Brain microvascular endothelial cell (primary cell): ENCODE measurements at regions not wholly inside any gene's neighbourhood (a gene's known extent, or its start where the extent isn't known, plus 50 kb on each side); places are given as distances from the start of the nearest gene placed in this dataset.

Experiments used
- DNase-seq: peaks from one replicate; pipeline ENCODE4 v3.0.0-alpha.2; 2020
- H3K27ac ChIP-seq: fragments of 250-450 bp; sonication (Bioruptor Pico); 2 replicates; pipeline ENCODE4 v1.5.1; 2020; ENCODE audit warnings: mild to moderate bottlenecking, moderate library complexity
- H3K27me3 ChIP-seq: fragments of 250-450 bp; sonication (Bioruptor Pico); replicated peaks from 2 replicates; pipeline ENCODE4 v1.5.1; 2020; ENCODE audit warnings: mild to moderate bottlenecking
- H3K36me3 ChIP-seq: fragments of 250-450 bp; sonication (Bioruptor Pico); replicated peaks from 2 replicates; pipeline ENCODE4 v1.5.1; 2020; ENCODE audit warnings: mild to moderate bottlenecking
- H3K4me3 ChIP-seq: 2 replicates; pipeline ENCODE4 v1.5.1; 2011; ENCODE audit warnings: low read depth, mild to moderate bottlenecking, control low read depth, low read length, moderate library complexity
- in situ Hi-C: cut with HindIII; loops from 2 replicates; pipeline ENCODE4 v1.10.0; 2017; ENCODE audit warnings: low sequenced_read_pairs, low pct_ligation_motif_present
- TF ChIP-seq, protein P1 (sequence below): IDR thresholded peaks from 2 replicates; pipeline ENCODE4 v1.5.1; 2011; ENCODE audit warnings: low read depth, mild to moderate bottlenecking, moderate library complexity, low read length, control low read depth, inconsistent platforms; ENCODE audit errors: missing control alignments

DNA sequence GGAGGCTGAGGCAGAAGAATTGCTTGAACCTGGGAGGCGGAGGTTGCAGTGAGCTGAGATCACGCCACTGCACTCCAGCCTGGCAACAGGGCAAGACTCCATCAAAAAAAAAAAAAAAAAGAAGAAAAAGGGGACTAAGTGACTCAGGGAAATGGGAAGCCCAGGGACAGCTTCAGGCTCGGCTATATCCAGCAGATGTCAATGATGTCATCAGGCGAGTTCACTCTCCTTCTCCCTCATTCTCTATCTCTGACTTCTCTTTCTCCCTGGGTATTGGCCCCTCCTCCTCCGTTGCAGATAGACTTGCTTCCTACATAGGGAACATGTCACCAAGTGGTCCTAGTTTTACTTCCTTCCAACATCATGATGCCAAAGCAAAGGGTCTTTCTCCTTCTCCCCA, 316.8 kb downstream of the TFAP2C start:
- Histone ChIP-seq H3K27me3 (peaks cover 7% of the 10 kb centered on the region), H3K4me3 (no peak overlapping the region), H3K36me3 (no peaks in the 10 kb centered on the region), H3K27ac (no peak overlapping the region)
- DNase-seq = no peak
- TF ChIP-seq, protein P1, sequence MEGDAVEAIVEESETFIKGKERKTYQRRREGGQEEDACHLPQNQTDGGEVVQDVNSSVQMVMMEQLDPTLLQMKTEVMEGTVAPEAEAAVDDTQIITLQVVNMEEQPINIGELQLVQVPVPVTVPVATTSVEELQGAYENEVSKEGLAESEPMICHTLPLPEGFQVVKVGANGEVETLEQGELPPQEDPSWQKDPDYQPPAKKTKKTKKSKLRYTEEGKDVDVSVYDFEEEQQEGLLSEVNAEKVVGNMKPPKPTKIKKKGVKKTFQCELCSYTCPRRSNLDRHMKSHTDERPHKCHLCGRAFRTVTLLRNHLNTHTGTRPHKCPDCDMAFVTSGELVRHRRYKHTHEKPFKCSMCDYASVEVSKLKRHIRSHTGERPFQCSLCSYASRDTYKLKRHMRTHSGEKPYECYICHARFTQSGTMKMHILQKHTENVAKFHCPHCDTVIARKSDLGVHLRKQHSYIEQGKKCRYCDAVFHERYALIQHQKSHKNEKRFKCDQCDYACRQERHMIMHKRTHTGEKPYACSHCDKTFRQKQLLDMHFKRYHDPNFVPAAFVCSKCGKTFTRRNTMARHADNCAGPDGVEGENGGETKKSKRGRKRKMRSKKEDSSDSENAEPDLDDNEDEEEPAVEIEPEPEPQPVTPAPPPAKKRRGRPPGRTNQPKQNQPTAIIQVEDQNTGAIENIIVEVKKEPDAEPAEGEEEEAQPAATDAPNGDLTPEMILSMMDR = no peak
- in situ Hi-C loops = no loop called here

- TF ChIP-seq, protein P1 = no peak
- no peak for DNase-seq
- in situ Hi-C loops = no loop called here
These were observed 317.1 kb downstream of the BMP7 start for GRCh38 chr20:56949318-56949717.

GRCh38 chr20:56952258-56953047, 314.0 kb downstream of the BMP7 start:
- no peak overlapping the region for H3K4me3 ChIP-seq
- no peaks in the 10 kb centered on the region for H3K36me3 ChIP-seq
- peaks cover 8% of the 10 kb centered on the region for H3K27me3 ChIP-seq
- H3K27ac ChIP-seq = no peak overlapping the region
- in situ Hi-C loops = no loop called here
- DNase-seq = no peak
- TF ChIP-seq, protein P1 = no peak

More at GRCh38 chr20:56949318-56949717, 317.1 kb downstream of the BMP7 start:
- H3K4me3 ChIP-seq = no peak overlapping the region
- H3K27ac ChIP-seq = no peak overlapping the region
- peaks cover 14% of the 10 kb centered on the region for H3K27me3 ChIP-seq
- H3K36me3 ChIP-seq = no peaks in the 10 kb centered on the region

DNA sequence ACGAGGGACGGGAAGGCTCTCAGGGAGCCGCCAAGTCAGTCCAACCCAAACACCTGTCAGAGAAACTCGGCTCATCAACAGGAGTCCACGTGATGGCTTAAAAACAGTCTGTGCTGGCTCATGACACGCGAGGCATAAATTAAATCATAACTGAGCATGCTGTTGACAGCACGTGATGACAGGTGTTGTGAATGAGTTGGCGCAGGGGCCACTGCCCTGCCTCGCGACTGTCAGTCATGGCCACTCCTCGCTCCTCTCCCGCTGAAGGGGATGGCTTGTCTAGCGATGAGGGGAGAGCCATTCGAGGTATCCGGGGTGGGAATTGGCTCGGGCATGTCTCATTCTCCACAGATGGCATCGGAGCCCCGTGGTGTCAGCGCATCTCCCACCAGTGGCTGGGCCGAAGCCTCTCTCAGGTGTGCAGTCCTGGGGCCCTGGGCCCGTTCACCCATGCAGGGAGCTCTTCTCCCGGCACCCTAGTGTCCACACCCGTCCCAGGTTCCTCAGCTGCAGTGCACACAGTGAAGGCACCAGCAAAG, 313.3 kb downstream of the BMP7 start:
- no peak overlapping the region for H3K4me3 ChIP-seq
- TF ChIP-seq, protein P1 = no peak
- DNase-seq = no peak
- H3K27ac ChIP-seq = no peak overlapping the region
- in situ Hi-C loops = no loop called here
- H3K27me3 ChIP-seq = peaks cover 8% of the 10 kb centered on the region
- no peaks in the 10 kb centered on the region for H3K36me3 ChIP-seq

DNA sequence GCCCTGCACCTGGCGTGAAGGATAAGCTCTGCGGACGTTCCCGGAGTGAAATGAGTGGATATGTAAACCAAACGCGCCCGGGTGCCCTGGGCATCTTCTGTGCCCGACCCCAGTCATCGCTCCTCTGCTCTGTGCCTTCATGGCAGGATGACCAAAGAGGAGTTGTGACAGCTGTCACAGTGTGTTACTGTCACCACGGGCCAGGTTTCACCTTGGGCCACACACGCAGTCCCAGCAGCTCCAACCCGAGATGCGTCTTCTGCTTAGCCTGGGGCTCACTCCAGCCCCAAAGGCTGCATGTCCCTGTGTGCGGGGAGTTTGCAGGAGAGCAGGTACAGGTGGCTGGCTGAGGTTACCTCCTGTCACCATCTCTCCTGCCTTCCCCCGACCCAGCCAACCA, 311.6 kb downstream of the BMP7 start:
- Histone ChIP-seq H3K27ac (no peak overlapping the region), H3K4me3 (no peak overlapping the region), H3K27me3 (peaks cover 8% of the 10 kb centered on the region), H3K36me3 (no peaks in the 10 kb centered on the region)
- in situ Hi-C loops = no loop called here
- DNase-seq = no peak
- TF ChIP-seq, protein P1 = no peak
